ENCODE measurements at regions not wholly inside any gene's neighbourhood (a gene's known extent, or its start where the extent isn't known, plus 50 kb on each side); places are given as distances from the start of the nearest gene placed in this dataset.

GRCh38 chr1:232579958-232580941, 49.7 kb downstream of the SIPA1L2 start:
- Histone ChIP-seq H3K4me1 (ENCODE audit: insufficient read depth, low read length, poor library complexity, severe bottlenecking) (peaks cover 12% of the 10 kb centered on the region), H3K4me3 (ENCODE audit: low read depth, low read length, poor library complexity, severe bottlenecking) (no peak overlapping the region), H3K27me3 (replicated peaks; ENCODE audit: insufficient read depth, low read depth, low read length, poor library complexity) (no peaks in the 10 kb centered on the region), H3K27ac (ENCODE audit: low read depth, low read length, poor library complexity, severe bottlenecking) (no peak overlapping the region), H3K36me3 (ENCODE audit: insufficient read depth, low read length, poor library complexity, severe bottlenecking) (no peaks in the 10 kb centered on the region), H3K9me3 (ENCODE audit: low read depth, low read length, poor library complexity, severe bottlenecking) (no peaks in the 10 kb centered on the region)
- BruUV-seq (replicated peaks) = no TSS peak
- POLR2A ChIA-PET (ENCODE audit: low non-redundant PET) = no interaction called here
- intact Hi-C loops (cut with micrococcal nuclease; ENCODE audit: unreplicated experiment) = no loop called here
- CTCF ChIA-PET = no interaction called here
- no peak for TF ChIP-seq EZH2 (IDR thresholded peaks at IDR 0.05; ENCODE audit: borderline replicate concordance, low read depth, low read length, poor library complexity, severe bottlenecking)
- no peak for TF ChIP-seq CTCF (conservative IDR thresholded peaks at IDR 0.05; ENCODE audit: low read depth, low read length)
- no peak for DNase-seq (ENCODE audit: low spot score)

GRCh38 chr1:232579466-232579865, 50.5 kb downstream of the SIPA1L2 start:
- no TSS peak for BruUV-seq (replicated peaks)
- ChIA-PET POLR2A (ENCODE audit: low non-redundant PET) (no interaction called here), CTCF (no interaction called here)
- no peaks in the 10 kb centered on the region for H3K9me3 ChIP-seq (ENCODE audit: low read depth, low read length, poor library complexity, severe bottlenecking)
- no peak overlapping the region for H3K4me3 ChIP-seq (ENCODE audit: low read depth, low read length, poor library complexity, severe bottlenecking)
- peaks cover 16% of the 10 kb centered on the region for H3K4me1 ChIP-seq (ENCODE audit: insufficient read depth, low read length, poor library complexity, severe bottlenecking)
- intact Hi-C loops (cut with micrococcal nuclease; ENCODE audit: unreplicated experiment) = no loop called here
- no peaks in the 10 kb centered on the region for H3K27me3 ChIP-seq (replicated peaks; ENCODE audit: insufficient read depth, low read depth, low read length, poor library complexity)
- TF ChIP-seq EZH2 (IDR thresholded peaks at IDR 0.05; ENCODE audit: borderline replicate concordance, low read depth, low read length, poor library complexity, severe bottlenecking) = no peak
- no peak for TF ChIP-seq CTCF (conservative IDR thresholded peaks at IDR 0.05; ENCODE audit: low read depth, low read length)
- no peak overlapping the region for H3K27ac ChIP-seq (ENCODE audit: low read depth, low read length, poor library complexity, severe bottlenecking)
- no peak for DNase-seq (ENCODE audit: low spot score)
- H3K36me3 ChIP-seq (ENCODE audit: insufficient read depth, low read length, poor library complexity, severe bottlenecking) = no peaks in the 10 kb centered on the region

GRCh38 chr1:232578651-232579195, 51.2 kb downstream of the SIPA1L2 start:
- Histone ChIP-seq H3K4me1 (ENCODE audit: insufficient read depth, low read length, poor library complexity, severe bottlenecking) (peaks cover 16% of the 10 kb centered on the region), H3K9me3 (ENCODE audit: low read depth, low read length, poor library complexity, severe bottlenecking) (no peaks in the 10 kb centered on the region), H3K27me3 (replicated peaks; ENCODE audit: insufficient read depth, low read depth, low read length, poor library complexity) (no peaks in the 10 kb centered on the region), H3K27ac (ENCODE audit: low read depth, low read length, poor library complexity, severe bottlenecking) (no peak overlapping the region), H3K4me3 (ENCODE audit: low read depth, low read length, poor library complexity, severe bottlenecking) (no peak overlapping the region), H3K36me3 (ENCODE audit: insufficient read depth, low read length, poor library complexity, severe bottlenecking) (no peaks in the 10 kb centered on the region)
- ChIA-PET POLR2A (ENCODE audit: low non-redundant PET) (no interaction called here), CTCF (no interaction called here)
- TF ChIP-seq EZH2 (IDR thresholded peaks at IDR 0.05; ENCODE audit: borderline replicate concordance, low read depth, low read length, poor library complexity, severe bottlenecking) = no peak
- TF ChIP-seq CTCF (conservative IDR thresholded peaks at IDR 0.05; ENCODE audit: low read depth, low read length) = no peak
- intact Hi-C loops (cut with micrococcal nuclease; ENCODE audit: unreplicated experiment) = no loop called here
- peak; percentile 55 for DNase-seq (ENCODE audit: low spot score)
- no TSS peak for BruUV-seq (replicated peaks)
